ENCODE measurements at regions not wholly inside any gene's neighbourhood (a gene's known extent, or its start where the extent isn't known, plus 50 kb on each side); places are given as distances from the start of the nearest gene placed in this dataset.
"Not testable (repeated sequence)": the region's sequence is repeated elsewhere in the genome, so short reads cannot be mapped to it uniquely, and the experiment has no call there.

DNA sequence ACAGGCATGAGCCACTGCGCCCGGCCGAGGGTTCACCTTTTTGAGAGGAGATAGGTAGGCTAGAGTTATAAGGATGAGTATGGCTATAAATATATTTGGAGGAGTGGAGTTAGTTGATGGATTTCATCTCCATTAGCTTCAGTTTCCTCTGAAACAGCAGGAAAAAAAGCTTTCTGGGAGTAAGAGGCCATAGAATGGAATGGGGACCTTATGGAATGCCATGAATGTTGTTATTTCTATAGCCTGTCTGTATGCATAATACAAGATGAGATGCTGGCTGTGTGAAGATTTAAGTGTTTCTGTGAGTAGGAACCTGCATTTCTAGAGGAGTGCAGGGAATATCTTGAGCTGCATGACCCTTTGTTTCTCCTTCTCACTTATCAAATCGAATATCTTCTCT, 114.9 kb upstream of the ARX start:
- DNase-seq: no peak

DNA sequence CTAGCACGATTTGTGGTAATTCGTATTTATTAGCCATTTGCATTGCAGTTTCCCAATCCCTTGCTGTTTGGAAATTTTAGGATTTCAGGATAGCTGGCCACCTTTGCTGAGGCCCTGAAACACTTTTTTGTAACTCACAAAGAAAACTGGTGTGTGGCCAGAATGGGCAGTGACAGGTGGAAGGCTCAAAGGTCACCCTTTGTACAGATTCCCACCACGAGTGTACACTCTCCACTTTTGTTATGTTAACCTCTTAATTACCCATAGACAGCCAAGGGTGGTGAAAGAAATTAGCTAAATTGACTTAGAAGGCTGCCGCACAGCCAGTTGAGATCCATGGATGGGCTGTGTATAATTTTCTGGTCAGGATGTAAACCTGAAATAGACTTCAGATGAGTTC, 109.7 kb upstream of the ARX start:
- no peak for DNase-seq

DNA sequence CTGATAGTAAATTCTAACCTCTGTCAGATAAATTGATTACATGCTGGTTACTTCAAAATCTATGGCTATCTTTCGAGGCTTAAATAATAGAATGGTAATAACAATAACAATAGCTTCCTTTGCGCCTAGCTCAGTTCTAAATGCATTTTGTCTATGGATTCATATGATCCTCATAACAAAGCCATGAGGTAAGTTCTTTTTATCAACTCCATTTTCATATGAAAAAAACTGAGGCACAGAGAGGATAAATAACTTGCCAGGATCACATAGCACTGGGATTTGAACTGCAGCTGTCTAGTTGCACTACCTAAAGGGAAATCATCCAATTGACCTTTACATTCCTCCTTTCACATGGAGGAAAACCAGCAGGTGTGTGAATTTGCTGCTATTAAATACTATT, 108.6 kb upstream of the ARX start:
- no peak for DNase-seq

DNA sequence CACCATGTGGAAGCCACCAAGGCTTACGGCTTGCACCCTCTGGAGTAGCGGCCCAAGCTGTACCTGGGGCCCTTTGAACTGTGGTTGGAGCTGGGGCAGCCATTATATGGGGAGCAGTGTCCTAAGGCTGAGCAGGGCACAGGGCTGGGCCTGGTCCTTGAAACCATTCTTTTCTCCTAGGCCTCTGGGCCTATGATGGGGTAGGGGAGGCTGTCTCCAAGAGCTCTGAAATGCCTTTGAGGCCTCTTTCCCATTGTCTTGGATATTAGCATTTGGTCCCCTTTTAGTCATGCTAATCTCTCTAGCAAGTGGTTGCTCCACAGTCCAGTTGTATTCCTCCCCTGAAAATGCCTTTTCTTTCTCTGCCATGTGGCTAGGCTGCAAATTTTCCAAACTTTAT, 96.4 kb upstream of the ARX start:
- DNase-seq: no peak

DNA sequence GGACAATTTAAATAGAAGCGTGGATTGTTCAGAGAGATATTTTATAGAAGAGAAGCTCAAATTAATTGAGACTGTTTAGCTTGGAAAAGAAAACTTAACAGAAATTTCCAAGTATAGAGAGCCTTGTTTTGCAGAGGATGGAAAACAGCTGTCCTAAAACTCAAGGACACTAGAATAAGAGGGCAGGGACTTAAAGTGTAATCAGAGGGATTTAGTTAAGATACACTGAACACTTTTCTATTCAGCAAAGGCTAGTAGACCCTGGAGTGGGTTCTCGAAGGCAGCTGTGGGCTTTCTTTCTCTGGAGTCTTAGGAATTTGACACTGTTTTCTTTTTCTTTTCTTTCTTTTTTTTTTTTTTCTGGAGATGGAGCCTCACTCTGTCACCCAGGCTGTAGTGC, 92.7 kb upstream of the ARX start:
- no peak for DNase-seq

DNA sequence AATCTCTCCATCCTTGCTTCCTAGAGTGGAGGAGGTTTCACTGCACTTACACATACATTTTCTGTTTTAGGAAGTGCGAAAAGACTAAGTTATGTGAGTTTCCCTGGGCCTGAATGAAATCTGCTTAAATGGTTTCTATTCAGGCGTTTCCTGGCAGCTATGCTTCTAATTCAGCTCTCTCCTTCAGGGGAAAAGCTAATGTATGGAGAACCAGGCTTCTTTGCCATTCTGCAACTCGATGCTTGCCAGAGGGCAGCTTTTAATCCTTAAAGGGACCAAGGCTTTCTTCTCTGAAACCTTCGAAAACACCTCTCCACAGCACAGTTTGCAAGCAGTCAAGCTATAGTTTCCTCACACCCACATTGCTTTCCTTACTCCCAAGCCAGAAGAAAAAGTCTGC, 89.5 kb upstream of the ARX start:
- no peak for DNase-seq

DNA sequence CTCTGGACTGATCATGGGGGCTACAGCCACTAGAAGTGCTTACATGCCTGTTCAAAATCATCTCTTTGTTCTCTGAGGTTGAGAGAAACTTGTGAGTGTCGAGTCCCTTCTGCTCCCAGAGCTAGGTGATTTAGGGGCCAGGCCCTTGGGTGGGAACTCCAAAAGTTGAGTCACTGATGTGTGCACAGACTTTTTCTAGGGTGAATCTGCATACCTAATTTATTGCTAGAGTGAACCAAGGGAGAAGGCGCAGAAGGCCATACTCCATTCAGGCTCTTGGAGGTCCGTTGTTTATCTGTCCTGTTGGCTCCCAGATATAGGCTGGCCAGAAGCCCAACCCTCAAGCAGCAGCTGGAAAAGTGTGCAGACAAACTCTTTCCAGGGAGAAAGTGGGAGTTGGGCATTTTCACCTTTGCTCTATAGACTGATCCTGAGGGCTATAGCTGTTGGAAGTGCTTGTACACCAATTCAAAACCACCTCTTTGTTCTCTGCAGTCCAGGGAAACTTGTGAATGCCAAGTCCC, 80.8 kb upstream of the ARX start:
- no peak for DNase-seq

DNA sequence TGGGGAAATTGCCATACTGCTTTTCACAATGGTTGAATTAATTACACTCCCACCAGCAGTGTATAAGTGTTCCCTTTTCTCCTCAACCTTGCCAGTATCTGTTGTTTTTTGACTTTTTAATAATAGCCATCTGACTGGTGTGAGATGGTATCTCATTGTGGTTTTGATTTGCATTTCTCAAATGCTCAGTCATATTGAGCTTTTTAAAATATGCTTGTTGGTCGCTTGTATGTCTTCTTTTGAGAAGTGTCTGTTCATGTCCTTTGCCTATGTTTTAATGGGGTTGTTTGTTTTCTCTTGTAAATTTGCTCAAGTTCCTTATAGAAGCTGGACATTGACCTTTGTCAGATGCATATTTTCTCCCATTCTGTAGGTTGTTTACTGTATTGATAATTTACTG, 75.4 kb upstream of the ARX start:
- DNase-seq: not testable (repeated sequence)

DNA sequence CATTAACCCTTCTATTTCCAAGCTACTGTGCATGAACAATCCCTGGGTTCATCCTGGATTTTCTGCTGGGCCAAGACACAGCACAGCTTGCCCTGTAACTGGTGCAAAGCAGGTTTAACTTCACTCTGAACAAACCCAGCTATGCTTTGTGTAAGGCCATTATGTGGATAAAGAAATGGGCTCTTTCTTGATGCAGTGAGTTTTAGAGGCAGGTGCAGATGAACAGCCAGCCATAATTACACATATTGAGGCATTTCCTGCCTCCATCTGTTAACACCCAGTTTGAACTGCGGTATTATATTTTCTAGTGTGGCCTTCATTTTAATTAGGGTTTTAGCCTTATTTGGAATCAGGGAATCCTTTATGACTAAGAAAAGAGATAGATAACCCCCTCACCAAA, 68.7 kb upstream of the ARX start:
- DNase-seq: no peak

DNA sequence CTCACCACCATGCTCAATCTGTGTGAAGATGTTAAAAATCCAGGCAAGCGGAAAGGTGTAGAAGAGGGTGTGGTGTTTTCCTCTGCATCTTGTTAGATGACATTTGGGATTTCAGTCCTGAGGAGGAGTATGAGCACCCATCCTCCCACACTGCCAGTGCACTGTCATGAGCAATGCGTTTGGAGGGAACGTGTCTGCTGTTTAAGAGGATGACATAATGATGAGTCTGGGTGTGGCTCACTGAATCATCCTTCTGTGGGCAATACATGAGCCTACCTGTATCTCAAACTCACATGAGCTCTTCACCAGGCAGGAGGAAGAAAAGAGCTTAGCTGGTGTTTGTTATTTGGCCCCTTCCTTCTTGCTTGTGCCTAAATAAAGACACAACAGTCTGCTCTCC, 67.9 kb upstream of the ARX start:
- DNase-seq: no peak

DNA sequence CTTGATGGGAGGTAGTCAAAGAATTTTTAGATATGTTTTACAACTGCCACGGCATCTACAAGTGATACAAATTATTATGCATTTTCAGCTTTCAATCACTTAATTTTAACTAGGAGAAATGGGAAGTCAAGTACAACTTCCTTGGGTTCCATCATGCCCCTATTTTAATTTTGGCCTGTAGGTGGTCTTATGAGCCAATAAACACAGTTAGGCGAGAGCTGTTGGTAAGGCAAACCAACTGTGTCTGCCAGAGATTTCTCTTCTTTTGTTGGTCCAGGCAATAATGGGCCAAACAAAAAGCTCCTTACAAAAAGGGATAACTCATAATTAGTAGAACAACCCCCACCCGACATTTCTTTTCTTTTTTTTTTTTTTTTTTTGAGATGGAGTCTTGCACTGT, 63.3 kb upstream of the ARX start:
- no peak for DNase-seq

DNA sequence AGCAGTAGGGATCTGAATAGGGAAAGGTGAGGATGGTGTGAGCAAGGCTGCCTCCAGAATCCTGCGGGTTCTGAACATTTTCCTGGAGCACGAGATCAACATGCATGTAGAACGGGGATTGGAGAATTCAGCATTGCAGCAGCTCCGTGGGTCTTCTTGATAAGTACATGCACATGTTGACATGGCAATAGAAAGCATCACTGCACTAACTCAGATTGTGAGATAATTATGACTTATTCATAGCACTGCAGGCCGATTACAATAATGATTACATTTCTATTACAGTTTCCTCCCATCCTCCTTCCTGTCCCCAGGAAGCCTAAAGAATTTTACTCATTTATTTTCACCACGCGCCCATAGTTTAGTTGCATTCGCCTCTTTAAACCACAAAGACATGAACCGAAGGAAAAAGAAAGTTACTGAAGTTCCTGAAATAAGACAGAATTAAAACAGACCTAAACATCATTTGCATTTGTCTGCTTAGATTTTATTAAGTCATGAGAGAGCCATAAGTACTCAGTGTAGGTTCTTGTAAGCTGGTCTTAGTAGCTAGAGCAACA, 61.3 kb upstream of the ARX start:
- DNase-seq: no peak

DNA sequence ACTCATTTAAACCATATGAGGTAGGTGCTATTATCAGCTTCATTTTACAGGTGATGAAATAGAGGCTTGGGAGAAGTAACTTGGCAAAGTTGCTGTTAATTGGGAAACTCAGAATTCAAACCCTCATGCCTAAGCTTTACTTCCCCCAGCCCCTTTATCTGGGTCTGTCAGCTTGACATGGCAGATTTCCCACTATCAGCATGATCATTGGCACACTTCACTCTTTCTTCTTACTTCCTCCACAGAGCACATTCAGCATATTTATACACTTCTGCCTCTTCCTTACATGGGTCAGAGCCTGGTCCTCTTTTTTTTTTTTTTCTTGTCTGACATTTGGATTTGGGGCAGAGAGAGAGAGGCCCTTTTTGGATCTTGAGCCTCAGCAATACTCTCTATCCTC, 56.5 kb upstream of the ARX start:
- no peak for DNase-seq

DNA sequence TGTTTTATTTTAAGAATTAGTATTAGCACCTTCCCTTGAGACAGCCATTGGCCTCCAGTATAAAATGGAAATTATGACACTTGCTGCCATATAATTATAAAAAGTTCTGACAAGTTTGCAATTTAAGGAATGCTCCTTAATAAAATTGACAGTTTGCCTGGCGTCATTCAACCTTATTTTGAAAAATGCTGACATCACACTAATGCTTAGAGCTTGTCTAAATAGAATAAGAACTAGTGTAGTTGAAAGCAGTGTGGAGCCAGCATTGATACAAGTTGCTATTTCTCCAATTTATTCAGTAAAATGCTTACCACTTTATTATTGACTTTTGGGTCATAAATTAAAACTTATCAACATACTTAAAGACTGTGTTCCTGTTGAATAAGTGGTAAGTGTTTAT, 54.3 kb upstream of the ARX start:
- no peak for DNase-seq

DNA sequence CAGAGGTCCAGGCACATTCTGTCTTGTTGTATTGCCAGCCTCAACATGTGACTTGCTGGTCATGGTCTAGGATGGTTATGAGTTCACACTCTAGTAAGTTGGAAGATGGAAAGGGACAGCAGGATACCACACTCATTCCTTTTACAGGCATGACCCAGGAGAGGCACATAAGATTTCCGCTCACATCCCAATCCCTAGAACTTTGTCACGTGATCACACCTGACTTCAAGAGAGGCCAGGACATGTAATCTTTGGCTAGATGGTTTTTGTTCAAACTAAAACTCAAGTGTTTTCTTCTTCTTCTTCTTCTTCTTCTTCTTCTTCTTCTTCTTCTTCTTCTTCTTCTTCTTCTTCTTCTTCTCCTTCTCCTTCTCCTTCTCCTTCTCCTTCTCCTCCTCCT, 53.4 kb upstream of the ARX start:
- no peak for DNase-seq

DNA sequence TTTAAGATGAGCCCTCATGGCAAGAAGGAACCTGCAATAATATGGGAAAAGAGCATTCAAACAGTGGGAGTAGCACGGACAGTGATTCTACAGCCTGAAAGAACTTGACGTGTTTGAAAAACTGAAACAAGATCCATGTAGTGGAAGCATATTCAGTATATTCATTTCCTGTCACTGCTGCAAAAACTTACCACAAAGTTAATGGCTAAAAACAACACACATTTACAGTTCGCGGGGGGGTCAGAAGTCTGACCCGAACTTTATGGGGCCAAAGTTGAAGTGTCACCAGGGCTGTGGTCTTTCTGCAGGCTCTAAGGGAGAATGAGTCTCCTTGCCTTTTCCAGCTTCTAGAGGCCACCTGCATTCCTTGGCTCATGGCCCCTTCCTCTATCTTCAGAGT, 52.6 kb upstream of the ARX start:
- no peak for DNase-seq

DNA sequence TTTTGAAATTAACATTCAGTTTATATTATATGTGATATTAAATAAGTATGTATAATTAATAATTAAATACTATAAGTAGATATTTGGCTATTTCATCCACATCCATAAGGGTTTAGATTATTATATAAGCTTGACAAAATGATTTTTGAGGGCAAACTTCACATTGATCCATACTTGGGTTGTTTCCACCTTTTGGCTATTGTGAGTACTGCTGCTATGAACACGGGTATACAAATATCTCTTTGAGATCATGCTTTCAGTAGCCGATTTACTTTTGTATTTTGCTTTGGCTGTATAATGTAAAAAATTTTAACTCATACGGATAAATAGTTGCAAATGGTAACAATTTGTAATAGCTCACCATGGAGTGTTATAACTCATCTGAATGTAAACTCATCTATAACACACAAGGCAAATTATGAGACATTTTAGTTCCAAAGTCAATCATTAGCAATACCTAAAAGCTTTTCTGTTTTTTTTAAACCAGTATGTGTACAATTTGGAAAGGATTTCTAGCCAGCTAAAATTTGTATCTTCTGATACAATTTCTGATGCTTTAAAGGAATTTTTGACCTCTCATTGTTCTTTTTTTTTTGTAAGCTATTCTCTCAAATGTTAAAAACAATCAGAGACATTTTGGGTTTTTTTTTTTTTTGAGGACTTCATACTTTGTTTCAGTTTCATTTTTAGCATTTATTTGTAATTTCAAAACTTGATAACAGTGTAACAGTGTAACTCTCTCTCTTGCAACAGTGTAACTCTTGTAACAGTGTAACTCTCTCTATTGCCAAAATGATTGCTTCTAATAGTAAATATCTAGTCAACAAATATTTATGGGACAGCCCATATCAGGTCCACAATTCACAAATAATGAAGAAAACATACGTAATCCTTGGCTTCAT, 51.8 kb upstream of the ARX start:
- DNase-seq: no peak

DNA sequence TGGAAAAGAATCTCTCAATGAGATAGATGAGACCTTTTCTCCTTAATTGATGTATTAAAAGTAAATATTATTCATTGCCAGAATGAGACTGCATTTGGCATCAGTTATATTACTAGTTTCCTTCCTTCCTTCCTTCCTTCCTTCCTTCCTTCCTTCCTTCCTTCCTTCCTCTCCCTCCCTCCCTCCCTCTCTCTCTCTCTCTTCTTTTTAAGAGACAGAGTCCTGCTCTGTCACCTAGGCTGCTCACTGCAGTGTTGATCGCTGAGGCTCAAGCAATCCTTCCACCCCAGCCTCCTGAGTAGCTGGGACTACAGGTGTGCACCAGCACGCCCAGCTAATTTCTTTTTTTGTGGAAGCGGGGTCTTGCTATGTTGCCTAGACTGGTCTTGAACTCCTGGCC, 50.4 kb upstream of the ARX start:
- DNase-seq: no peak
